OCI-LY3 (cell line): ENCODE measurements at regions not wholly inside any gene's neighbourhood (a gene's known extent, or its start where the extent isn't known, plus 50 kb on each side); places are given as distances from the start of the nearest gene placed in this dataset.
A peak's percentile ranks its signal among the peaks of the same experiment; 100 is the strongest.

ENCODE experiments used
- H2AFZ ChIP-seq: fragments of 200-600, 300-600 bp; shearing (Covaris generic); 2 replicates; pipeline ENCODE4 v1.6.0; 2014; ENCODE audit warnings: antibody characterized with exemption, low read depth, low read length
- H3K27ac ChIP-seq: fragments of 200-600, 300-600 bp; sonication (generic); 2 replicates; pipeline ENCODE4 v1.5.1; 2014; ENCODE audit warnings: mild to moderate bottlenecking, low read length, moderate library complexity, mixed read lengths
- H3K27me3 ChIP-seq: fragments of 200-600, 300-600 bp; sonication (generic); 2 replicates; pipeline ENCODE4 v1.6.1; 2014; ENCODE audit warnings: low read depth, low read length, mixed read lengths
- H3K36me3 ChIP-seq: fragments of 200-600, 300-600 bp; sonication (generic); replicated peaks from 2 replicates; pipeline ENCODE3; 2014; ENCODE audit warnings: low read depth, low read length, mixed read lengths
- H3K4me1 ChIP-seq: fragments of 300-600, 200-600 bp; sonication (generic); 2 replicates; pipeline ENCODE4 v1.6.1; 2014; ENCODE audit warnings: low read length, mixed read lengths
- H3K4me2 ChIP-seq: fragments of 200-600, 300-600 bp; sonication (generic); 2 replicates; pipeline ENCODE4 v1.6.1; 2014; ENCODE audit warnings: low read length, mixed read lengths
- H3K4me3 ChIP-seq: fragments of 300-600, 200-600 bp; sonication (generic); 2 replicates; pipeline ENCODE4 v1.5.1; 2014; ENCODE audit warnings: antibody characterized with exemption, mild to moderate bottlenecking, low read length, moderate library complexity
- H3K79me2 ChIP-seq: fragments of 300-600, 200-600 bp; shearing (Covaris generic); 2 replicates; pipeline ENCODE4 v1.6.1; 2014; ENCODE audit warnings: mild to moderate bottlenecking, low read length, mixed read lengths
- H3K9ac ChIP-seq: fragments of 300-600, 200-600 bp; shearing (Covaris generic); 2 replicates; pipeline ENCODE4 v1.6.0; 2014; ENCODE audit warnings: mild to moderate bottlenecking, low read length, moderate library complexity
- H3K9me3 ChIP-seq: fragments of 200-600, 300-600 bp; shearing (Covaris generic); 2 replicates; pipeline ENCODE4 v1.6.1; 2014; ENCODE audit warnings: low read length, mixed read lengths; ENCODE audit not compliant: insufficient read depth
- H4K20me1 ChIP-seq: fragments of 200-600, 300-600 bp; sonication (generic); 2 replicates; pipeline ENCODE4 v1.6.1; 2016; ENCODE audit warnings: low read length, mixed read lengths; ENCODE audit not compliant: insufficient read depth
- CTCF ChIP-seq: fragments of 200-600, 300-600 bp; sonication (generic); IDR thresholded peaks from 2 replicates; pipeline ENCODE4 v1.5.1; 2014; ENCODE audit warnings: antibody characterized with exemption, low read length, low read depth
- EZH2phosphoT487 ChIP-seq: fragments of 200-600 bp; shearing (Covaris generic); IDR thresholded peaks from 2 replicates; pipeline ENCODE4 v1.6.1; 2018; ENCODE audit warnings: antibody characterized with exemption, mixed run types, low read depth

- Histone ChIP-seq H3K9ac (no peak overlapping the region), H3K27ac (no peak overlapping the region), H3K4me3 (no peak overlapping the region), H3K4me2 (no peak overlapping the region), H3K79me2 (no peaks in the 10 kb centered on the region), H4K20me1 (no peaks in the 10 kb centered on the region), H3K4me1 (no peaks in the 10 kb centered on the region), H3K27me3 (no peaks in the 10 kb centered on the region), H2AFZ (0 out of 2 replicates have a peak overlapping the region, but pooled peaks have one; percentile 15), H3K9me3 (no peaks in the 10 kb centered on the region), H3K36me3 (no peaks in the 10 kb centered on the region)
- TF ChIP-seq EZH2phosphoT487, result no peak
- TF ChIP-seq CTCF, result no peak
Measured at GRCh38 chr3:110973263-110973895, 98.2 kb upstream of the NECTIN3 start.

DNA sequence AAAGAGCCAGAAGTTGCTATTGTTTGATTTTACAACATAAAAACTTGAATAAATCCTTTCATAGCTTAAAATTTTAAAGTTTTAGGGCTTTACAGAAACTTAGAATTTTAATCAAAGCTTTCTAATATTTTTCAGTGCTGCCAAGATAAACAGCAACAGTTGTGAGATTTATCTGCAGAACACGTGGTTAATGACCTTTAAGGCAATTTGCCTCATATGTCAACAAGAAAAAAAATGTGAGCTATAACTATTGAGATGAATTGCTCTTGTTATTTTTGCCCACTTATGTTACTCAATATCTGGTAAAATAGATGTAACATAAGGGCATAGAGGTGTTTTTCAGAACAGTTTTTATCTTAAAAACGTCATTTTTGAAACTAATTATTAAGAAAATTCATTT lies 96.7 kb upstream of the NECTIN3 start:
- no peak overlapping the region for H2AFZ ChIP-seq
- H3K27ac ChIP-seq, result no peak overlapping the region
- H3K9me3 ChIP-seq, result no peaks in the 10 kb centered on the region
- H3K9ac ChIP-seq, result no peak overlapping the region
- H3K36me3 ChIP-seq, result no peaks in the 10 kb centered on the region
- TF ChIP-seq CTCF (no peak), EZH2phosphoT487 (no peak)
- H4K20me1 ChIP-seq, result no peaks in the 10 kb centered on the region
- H3K27me3 ChIP-seq, result no peaks in the 10 kb centered on the region
- no peaks in the 10 kb centered on the region for H3K4me1 ChIP-seq
- H3K4me2 ChIP-seq, result no peak overlapping the region
- H3K79me2 ChIP-seq, result no peaks in the 10 kb centered on the region
- no peak overlapping the region for H3K4me3 ChIP-seq

DNA sequence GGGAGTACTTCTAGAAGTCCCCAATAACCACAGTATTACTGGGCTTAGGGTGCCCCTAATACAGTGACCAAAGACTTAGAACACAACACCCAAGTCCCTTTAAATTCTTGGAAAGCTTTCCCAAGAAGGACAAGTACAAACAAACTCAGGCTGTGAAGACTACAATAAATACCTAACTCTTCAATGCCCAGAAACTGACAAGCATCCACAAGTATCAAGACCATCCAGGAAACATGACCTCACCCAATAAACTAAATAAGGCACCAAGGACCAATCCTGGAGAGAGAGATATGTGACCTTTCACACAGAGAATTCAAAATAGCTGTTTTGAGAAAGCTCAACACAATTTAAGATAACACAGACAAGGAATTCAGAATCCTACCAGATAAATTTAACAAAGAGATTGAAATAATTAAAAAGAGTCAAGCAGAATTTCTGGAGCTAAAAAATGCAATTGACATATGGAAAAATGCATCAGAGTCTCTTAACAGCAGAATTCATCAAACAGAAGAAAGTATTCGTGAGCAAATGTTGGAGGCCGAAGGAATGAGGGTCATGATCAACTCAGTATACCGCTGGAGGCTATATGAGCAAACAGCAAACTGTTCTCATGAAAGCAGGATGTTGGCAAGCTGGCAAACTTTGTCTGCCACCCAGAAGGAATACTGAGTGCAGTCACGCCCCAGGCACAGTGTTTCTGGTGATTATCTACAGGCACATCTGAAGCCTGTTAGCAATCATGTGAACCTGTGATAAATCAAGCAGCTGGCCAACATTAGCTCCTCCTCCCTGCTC lies 87.0 kb upstream of the NECTIN3 start:
- no peak overlapping the region for H2AFZ ChIP-seq
- no peak overlapping the region for H3K27ac ChIP-seq
- no peaks in the 10 kb centered on the region for H4K20me1 ChIP-seq
- H3K4me2 ChIP-seq, result no peak overlapping the region
- no peaks in the 10 kb centered on the region for H3K9me3 ChIP-seq
- H3K4me3 ChIP-seq, result no peak overlapping the region
- no peaks in the 10 kb centered on the region for H3K36me3 ChIP-seq
- TF ChIP-seq CTCF, result no peak
- no peaks in the 10 kb centered on the region for H3K27me3 ChIP-seq
- H3K4me1 ChIP-seq, result no peaks in the 10 kb centered on the region
- H3K9ac ChIP-seq, result no peak overlapping the region
- no peaks in the 10 kb centered on the region for H3K79me2 ChIP-seq

DNA sequence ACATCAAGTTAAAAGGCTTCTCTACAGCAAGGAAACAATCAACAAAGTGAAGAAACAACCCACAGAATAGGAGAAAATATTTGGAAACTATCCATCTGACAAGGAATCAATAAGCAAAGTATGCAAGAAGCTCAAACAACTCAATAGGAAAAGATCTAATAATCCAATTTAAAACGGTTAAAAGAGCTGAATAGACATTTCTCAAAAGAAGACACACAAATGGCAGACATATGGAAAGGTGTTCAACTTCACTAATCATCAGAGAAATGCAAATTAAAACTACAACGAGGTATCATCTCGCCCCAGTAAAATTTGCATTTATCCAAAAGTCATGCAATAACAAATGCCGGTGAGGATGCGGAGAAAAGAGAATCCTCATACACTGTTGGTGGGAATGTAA lies 82.2 kb upstream of the NECTIN3 start:
- Histone ChIP-seq H3K27ac (no peak overlapping the region), H4K20me1 (no peaks in the 10 kb centered on the region), H3K36me3 (no peaks in the 10 kb centered on the region), H3K4me1 (no peaks in the 10 kb centered on the region), H3K4me2 (no peak overlapping the region), H2AFZ (no peak overlapping the region), H3K79me2 (no peaks in the 10 kb centered on the region), H3K9ac (no peak overlapping the region), H3K4me3 (no peak overlapping the region), H3K27me3 (no peaks in the 10 kb centered on the region), H3K9me3 (no peaks in the 10 kb centered on the region)
- TF ChIP-seq EZH2phosphoT487 (no peak), CTCF (no peak)
